Nephron progenitor cell (in vitro differentiated cells): ENCODE measurements at regions not wholly inside any gene's neighbourhood (a gene's known extent, or its start where the extent isn't known, plus 50 kb on each side); places are given as distances from the start of the nearest gene placed in this dataset.
"Not testable (repeated sequence)": the region's sequence is repeated elsewhere in the genome, so short reads cannot be mapped to it uniquely, and the experiment has no call there.

Experiments used
- DNase-seq: peaks from one replicate; pipeline ENCODE4 v3.0.0; 2021
- H3K27ac Mint-ChIP-seq: 2 replicates; pipeline ENCODE4 v1.8.0; 2021; ENCODE audit warnings: mild to moderate bottlenecking, moderate library complexity, mixed read lengths
- H3K27me3 Mint-ChIP-seq: 2 replicates; pipeline ENCODE4 v1.8.0; 2021; ENCODE audit warnings: mild to moderate bottlenecking, low read depth, mixed read lengths; ENCODE audit not compliant: poor library complexity
- H3K36me3 Mint-ChIP-seq: 2 replicates; pipeline ENCODE4 v1.8.0; 2021; ENCODE audit warnings: low read depth, mixed read lengths
- H3K4me1 Mint-ChIP-seq: 2 replicates; pipeline ENCODE4 v1.8.0; 2021; ENCODE audit warnings: mixed read lengths
- H3K4me3 Mint-ChIP-seq: 2 replicates; pipeline ENCODE4 v1.8.0; 2021; ENCODE audit warnings: mild to moderate bottlenecking, moderate library complexity, mixed read lengths
- H3K9me3 Mint-ChIP-seq: 2 replicates; pipeline ENCODE4 v1.8.0; 2021; ENCODE audit warnings: mild to moderate bottlenecking, moderate library complexity, mixed read lengths
- CTCF ChIP-seq: fragments of 200-600 bp; sonication (generic); IDR thresholded peaks from 2 replicates; pipeline ENCODE4 v1.5.0; 2021; ENCODE audit warnings: antibody characterized with exemption

- Mint-ChIP-seq H3K9me3 (peaks cover 91% of the 10 kb centered on the region), H3K4me3 (no peak overlapping the region), H3K4me1 (no peaks in the 10 kb centered on the region), H3K27ac (no peak overlapping the region), H3K27me3 (peaks cover 6% of the 10 kb centered on the region), H3K36me3 (no peaks in the 10 kb centered on the region)
- TF ChIP-seq CTCF = no peak
- DNase-seq = no peak
Measured at GRCh38 chr9:61671276-61671973, 481.6 kb downstream of the SPATA31A7 start.

- not testable (repeated sequence) for H3K4me3 Mint-ChIP-seq, DNase-seq, H3K36me3 Mint-ChIP-seq, H3K27ac Mint-ChIP-seq, H3K4me1 Mint-ChIP-seq, H3K27me3 Mint-ChIP-seq
- peaks cover 91% of the 10 kb centered on the region for H3K9me3 Mint-ChIP-seq
Measured at GRCh38 chr9:61672107-61672541, 482.3 kb downstream of the SPATA31A7 start.

- H3K4me1 Mint-ChIP-seq, H3K27me3 Mint-ChIP-seq, H3K27ac Mint-ChIP-seq, H3K36me3 Mint-ChIP-seq, DNase-seq, H3K4me3 Mint-ChIP-seq: not testable (repeated sequence)
- H3K9me3 Mint-ChIP-seq = peaks cover 90% of the 10 kb centered on the region
Measured at GRCh38 chr9:61672645-61673167, 482.9 kb downstream of the SPATA31A7 start.

- no peak for TF ChIP-seq CTCF
- H3K36me3 Mint-ChIP-seq = no peaks in the 10 kb centered on the region
- H3K4me1 Mint-ChIP-seq = no peaks in the 10 kb centered on the region
- H3K4me3 Mint-ChIP-seq = no peak overlapping the region
- DNase-seq = no peak
- no peak overlapping the region for H3K27ac Mint-ChIP-seq
- peaks cover 6% of the 10 kb centered on the region for H3K27me3 Mint-ChIP-seq
- H3K9me3 Mint-ChIP-seq = peaks cover 85% of the 10 kb centered on the region
Measured at GRCh38 chr9:61673247-61673646, 483.4 kb downstream of the SPATA31A7 start.

- Mint-ChIP-seq H3K27ac (no peak overlapping the region), H3K36me3 (no peaks in the 10 kb centered on the region), H3K4me3 (no peak overlapping the region), H3K9me3 (peaks cover 79% of the 10 kb centered on the region), H3K27me3 (peaks cover 6% of the 10 kb centered on the region), H3K4me1 (no peaks in the 10 kb centered on the region)
- no peak for TF ChIP-seq CTCF
- no peak for DNase-seq
Measured at GRCh38 chr9:61673664-61674381, 484.0 kb downstream of the SPATA31A7 start.

- no peak for TF ChIP-seq CTCF
- H3K36me3 Mint-ChIP-seq = no peaks in the 10 kb centered on the region
- no peak overlapping the region for H3K27ac Mint-ChIP-seq
- peaks cover 77% of the 10 kb centered on the region for H3K9me3 Mint-ChIP-seq
- H3K27me3 Mint-ChIP-seq = peaks cover 6% of the 10 kb centered on the region
- DNase-seq = no peak
- no peaks in the 10 kb centered on the region for H3K4me1 Mint-ChIP-seq
- H3K4me3 Mint-ChIP-seq = no peak overlapping the region
Measured at GRCh38 chr9:61674465-61674864, 484.6 kb downstream of the SPATA31A7 start.
